IMR-90 (cell line): ENCODE measurements at regions not wholly inside any gene's neighbourhood (a gene's known extent, or its start where the extent isn't known, plus 50 kb on each side); places are given as distances from the start of the nearest gene placed in this dataset.
"Not testable (repeated sequence)": the region's sequence is repeated elsewhere in the genome, so short reads cannot be mapped to it uniquely, and the experiment has no call there.

ENCODE experiments used
- MAFK ChIP-seq: IDR thresholded peaks from 2 replicates; pipeline ENCODE4 v1.6.1; 2012; ENCODE audit warnings: low read depth, low read length, improper control_type of control experiment
- POLR2A ChIP-seq: IDR thresholded peaks from 2 replicates; pipeline ENCODE4 v1.6.1; 2012; ENCODE audit warnings: mild to moderate bottlenecking, low read depth, low read length
- RCOR1 ChIP-seq: IDR thresholded peaks from 2 replicates; pipeline ENCODE4 v1.6.1; 2012; ENCODE audit warnings: mild to moderate bottlenecking, low read length, improper control_type of control experiment; ENCODE audit not compliant: insufficient replicate concordance
- TF ChIP-seq, protein P1 (sequence below): conservative IDR thresholded peaks from 2 replicates; pipeline ENCODE4 v1.5.1; 2012; ENCODE audit warnings: mild to moderate bottlenecking, low read depth, low read length, improper control_type of control experiment

GRCh38 chrX:78844218-78844617 is 96.7 kb downstream of the LPAR4 start:
- not testable (repeated sequence) for TF ChIP-seq RCOR1, POLR2A, MAFK
- TF ChIP-seq, protein P1, sequence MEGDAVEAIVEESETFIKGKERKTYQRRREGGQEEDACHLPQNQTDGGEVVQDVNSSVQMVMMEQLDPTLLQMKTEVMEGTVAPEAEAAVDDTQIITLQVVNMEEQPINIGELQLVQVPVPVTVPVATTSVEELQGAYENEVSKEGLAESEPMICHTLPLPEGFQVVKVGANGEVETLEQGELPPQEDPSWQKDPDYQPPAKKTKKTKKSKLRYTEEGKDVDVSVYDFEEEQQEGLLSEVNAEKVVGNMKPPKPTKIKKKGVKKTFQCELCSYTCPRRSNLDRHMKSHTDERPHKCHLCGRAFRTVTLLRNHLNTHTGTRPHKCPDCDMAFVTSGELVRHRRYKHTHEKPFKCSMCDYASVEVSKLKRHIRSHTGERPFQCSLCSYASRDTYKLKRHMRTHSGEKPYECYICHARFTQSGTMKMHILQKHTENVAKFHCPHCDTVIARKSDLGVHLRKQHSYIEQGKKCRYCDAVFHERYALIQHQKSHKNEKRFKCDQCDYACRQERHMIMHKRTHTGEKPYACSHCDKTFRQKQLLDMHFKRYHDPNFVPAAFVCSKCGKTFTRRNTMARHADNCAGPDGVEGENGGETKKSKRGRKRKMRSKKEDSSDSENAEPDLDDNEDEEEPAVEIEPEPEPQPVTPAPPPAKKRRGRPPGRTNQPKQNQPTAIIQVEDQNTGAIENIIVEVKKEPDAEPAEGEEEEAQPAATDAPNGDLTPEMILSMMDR = not testable (repeated sequence)
